Activated B cell treated with CpG ODN at 0.5 μM for 24 hours (primary cell): ENCODE measurements at regions not wholly inside any gene's neighbourhood (a gene's known extent, or its start where the extent isn't known, plus 50 kb on each side); places are given as distances from the start of the nearest gene placed in this dataset.

ENCODE experiments used
- ATAC-seq: fragments of 200-7000 bp; cut with Tn5 transposase; one replicate; pipeline ENCODE4 v1.10.0; 2021; ENCODE audit warnings: low read depth, mild to moderate bottlenecking, moderate library complexity
- CTCF ChIA-PET: fragments of 350-600 bp; sonication (Branson Sonifier 250); formaldehyde crosslinking; loops from one replicate; lab custom pipeline; 2021; ENCODE audit warnings: antibody characterized with exemption; lab: Charles Lee
- POLR2A ChIA-PET: fragments of 350-600 bp; sonication (Branson Sonifier 250); formaldehyde crosslinking; loops from one replicate; lab custom pipeline; 2021; ENCODE audit warnings: antibody characterized with exemption; lab: Charles Lee
- DNase-seq: peaks from one replicate; pipeline ENCODE4 v3.0.0; 2022
- H3K27ac Mint-ChIP-seq: one replicate; pipeline ENCODE4 v1.8.0; 2020; ENCODE audit warnings: mixed read lengths
- H3K27me3 Mint-ChIP-seq: one replicate; pipeline ENCODE4 v1.8.0; 2021; ENCODE audit warnings: mixed read lengths
- H3K36me3 Mint-ChIP-seq: one replicate; pipeline ENCODE4 v1.8.0; 2021; ENCODE audit warnings: low read depth, mixed read lengths
- H3K4me1 Mint-ChIP-seq: one replicate; pipeline ENCODE4 v1.8.0; 2021; ENCODE audit warnings: mixed read lengths
- H3K4me3 Mint-ChIP-seq: one replicate; pipeline ENCODE4 v1.8.0; 2020; ENCODE audit warnings: mild to moderate bottlenecking, mixed read lengths
- H3K9me3 Mint-ChIP-seq: one replicate; pipeline ENCODE4 v1.8.0; 2020; ENCODE audit warnings: mixed read lengths
- CTCF ChIP-seq: fragments of 200-600 bp; IDR thresholded peaks from one replicate; pipeline ENCODE4 v1.8.0; 2022; ENCODE audit warnings: antibody characterized with exemption, mild to moderate bottlenecking
- intact Hi-C: fragments of 100-400 bp; cut with micrococcal nuclease; formaldehyde crosslinking; loops from one replicate; pipeline ENCODE4 v1.15.1; 2024

GRCh38 chr14:35229084-35229791 lies 62.9 kb upstream of the PSMA6 start:
- no peaks in the 10 kb centered on the region for H3K36me3 Mint-ChIP-seq
- no peak for TF ChIP-seq CTCF
- POLR2A ChIA-PET, result interaction anchor here (0.6 to 2.3 kb wide), 6 partner anchors 86 to 182 kb away, joined by 3 to 24 read pairs (median 4); partner anchors contain the start of genes NFKBIA and PPP2R3C
- DNase-seq, result no peak
- intact Hi-C loops, result loop anchor here (1.0 kb wide), 4 partner anchors 89 to 193 kb away; no protein-coding TSS in a partner anchor
- no peaks in the 10 kb centered on the region for H3K27me3 Mint-ChIP-seq
- H3K27ac Mint-ChIP-seq, result no peak overlapping the region
- H3K9me3 Mint-ChIP-seq, result no peaks in the 10 kb centered on the region
- peaks cover 5% of the 10 kb centered on the region for H3K4me1 Mint-ChIP-seq
- no peak overlapping the region for H3K4me3 Mint-ChIP-seq
- CTCF ChIA-PET, result interaction anchor here (0.7 to 5.2 kb wide), 17 partner anchors 10 to 597 kb away, joined by 3 to 52 read pairs (median 7); partner anchors contain the start of genes BRMS1L and NFKBIA
- ATAC-seq, result peak; percentile 65

- DNase-seq, result no peak
- intact Hi-C loops, result loop anchor here (1.0 kb wide), 4 partner anchors 89 to 193 kb away; no protein-coding TSS in a partner anchor
- peaks cover 2% of the 10 kb centered on the region for H3K36me3 Mint-ChIP-seq
- no peak for TF ChIP-seq CTCF
- H3K4me3 Mint-ChIP-seq, result no peak overlapping the region
- POLR2A ChIA-PET, result interaction anchor here (0.6 to 2.3 kb wide), 6 partner anchors 85 to 182 kb away, joined by 3 to 24 read pairs (median 4); partner anchors contain the start of genes NFKBIA and PPP2R3C
- no peak for ATAC-seq
- no peaks in the 10 kb centered on the region for H3K27me3 Mint-ChIP-seq
- CTCF ChIA-PET, result interaction anchor here (0.7 to 5.2 kb wide), 17 partner anchors 10 to 596 kb away, joined by 3 to 52 read pairs (median 7); partner anchors contain the start of genes BRMS1L and NFKBIA
- H3K27ac Mint-ChIP-seq, result no peak overlapping the region
- H3K4me1 Mint-ChIP-seq, result peaks cover 5% of the 10 kb centered on the region
- no peaks in the 10 kb centered on the region for H3K9me3 Mint-ChIP-seq
These were observed 62.4 kb upstream of the PSMA6 start for GRCh38 chr14:35229792-35230089.

- DNase-seq (no peak), ATAC-seq (no peak)
- H3K27ac Mint-ChIP-seq, result no peak overlapping the region
- no peak overlapping the region for H3K4me3 Mint-ChIP-seq
- H3K4me1 Mint-ChIP-seq, result peaks cover 5% of the 10 kb centered on the region
- POLR2A ChIA-PET, result interaction anchor here (1.8 to 5.7 kb wide), 2 partner anchors 168 to 173 kb away, joined by 7 to 46 read pairs; partner anchors contain the start of gene NFKBIA
- intact Hi-C loops, result no loop called here
- CTCF ChIA-PET, result interaction anchor here (1.1 to 5.2 kb wide), 7 partner anchors 16 to 187 kb away, joined by 3 to 52 read pairs (median 14); partner anchors contain the start of gene NFKBIA
- no peaks in the 10 kb centered on the region for H3K9me3 Mint-ChIP-seq
- no peaks in the 10 kb centered on the region for H3K27me3 Mint-ChIP-seq
- TF ChIP-seq CTCF, result no peak
- peaks cover 2% of the 10 kb centered on the region for H3K36me3 Mint-ChIP-seq
These were observed 60.9 kb upstream of the PSMA6 start for GRCh38 chr14:35231207-35231760.

GRCh38 chr14:35234012-35234805 lies 58.0 kb upstream of the PSMA6 start:
- Mint-ChIP-seq H3K4me1 (peaks cover 5% of the 10 kb centered on the region), H3K9me3 (no peaks in the 10 kb centered on the region), H3K27ac (no peak overlapping the region), H3K4me3 (no peak overlapping the region), H3K36me3 (peaks cover 9% of the 10 kb centered on the region), H3K27me3 (no peaks in the 10 kb centered on the region)
- intact Hi-C loops, result no loop called here
- DNase-seq (no peak), ATAC-seq (no peak)
- TF ChIP-seq CTCF, result no peak
- POLR2A ChIA-PET, result interaction anchor here (5.7 kb wide), 1 partner anchor 170 kb away, joined by 46 read pairs; the partner anchor contains the start of gene NFKBIA
- CTCF ChIA-PET, result no interaction called here
